ENCODE measurements at regions not wholly inside any gene's neighbourhood (a gene's known extent, or its start where the extent isn't known, plus 50 kb on each side); places are given as distances from the start of the nearest gene placed in this dataset.
"Not testable (repeated sequence)": the region's sequence is repeated elsewhere in the genome, so short reads cannot be mapped to it uniquely, and the experiment has no call there.

GRCh38 chr15:95180530-95180929 lies 949.2 kb downstream of the MCTP2 start:
- no peak for DNase-seq (ENCODE audit: low spot score)

- DNase-seq (ENCODE audit: low spot score), result no peak
These were observed 950.7 kb downstream of the MCTP2 start for GRCh38 chr15:95182091-95182490.

- DNase-seq (ENCODE audit: low spot score), result no peak
These were observed 961.6 kb downstream of the MCTP2 start for GRCh38 chr15:95192923-95193322.

DNA sequence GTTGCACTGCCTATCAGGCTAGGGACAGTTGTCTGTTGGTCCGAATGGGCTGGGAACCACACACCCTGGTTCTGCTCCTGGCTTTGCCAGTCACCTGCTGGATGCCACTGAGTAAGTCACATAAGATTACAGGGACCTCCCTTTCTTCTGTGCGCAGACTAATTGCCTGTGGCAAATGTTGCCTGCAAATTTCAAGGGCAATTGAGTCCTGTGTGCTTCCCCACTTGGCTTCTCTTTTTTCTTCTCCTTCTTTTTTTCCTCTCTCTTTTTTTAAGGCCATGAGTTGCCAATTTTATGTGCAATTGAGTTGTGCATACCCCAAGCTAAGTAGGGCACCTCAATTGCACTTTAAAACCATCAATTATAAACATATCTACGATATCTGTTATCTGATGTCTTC lies 963.4 kb downstream of the MCTP2 start:
- no peak for DNase-seq (ENCODE audit: low spot score)

- DNase-seq (ENCODE audit: low spot score), result no peak
These were observed 965.0 kb downstream of the MCTP2 start for GRCh38 chr15:95196176-95196915.

DNA sequence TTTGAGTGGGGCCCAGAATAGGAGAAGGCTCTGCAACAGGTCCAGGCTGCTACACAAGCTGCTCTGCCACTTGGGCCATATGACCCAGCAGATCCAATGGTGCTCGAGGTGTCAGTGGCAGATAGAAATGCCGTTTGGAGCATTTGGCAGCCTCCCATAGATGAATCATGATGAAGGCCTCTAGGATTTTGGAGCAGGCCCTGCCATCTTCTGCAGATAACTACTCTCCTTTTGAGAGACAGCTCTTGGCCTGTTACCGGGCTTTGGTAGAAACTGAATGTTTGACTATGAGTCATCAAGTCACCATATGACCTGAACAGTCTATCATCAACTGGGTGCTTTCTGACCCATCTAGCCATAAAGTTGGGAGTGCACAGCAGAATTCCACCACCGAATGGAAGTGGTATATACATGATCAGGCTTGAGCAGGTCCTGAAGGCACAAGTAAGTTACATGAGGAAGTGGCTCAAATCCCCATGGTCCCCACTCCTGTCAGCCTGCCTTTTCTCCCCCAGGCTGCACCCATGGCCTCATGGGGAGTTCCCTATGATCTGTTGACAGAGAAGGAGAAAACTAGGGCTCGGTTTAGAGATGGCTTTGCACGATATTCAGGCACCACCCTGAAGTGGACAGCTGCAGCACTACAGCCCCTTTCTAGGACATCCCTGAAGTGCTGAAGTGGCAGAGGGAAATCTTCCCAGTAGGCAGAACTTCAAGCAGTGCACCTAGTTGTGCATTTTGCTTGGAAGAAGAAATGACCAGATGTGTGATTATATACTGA lies 971.4 kb downstream of the MCTP2 start:
- no peak for DNase-seq (ENCODE audit: low spot score)

GRCh38 chr15:95205077-95205476 lies 973.7 kb downstream of the MCTP2 start:
- no peak for DNase-seq (ENCODE audit: low spot score)

DNA sequence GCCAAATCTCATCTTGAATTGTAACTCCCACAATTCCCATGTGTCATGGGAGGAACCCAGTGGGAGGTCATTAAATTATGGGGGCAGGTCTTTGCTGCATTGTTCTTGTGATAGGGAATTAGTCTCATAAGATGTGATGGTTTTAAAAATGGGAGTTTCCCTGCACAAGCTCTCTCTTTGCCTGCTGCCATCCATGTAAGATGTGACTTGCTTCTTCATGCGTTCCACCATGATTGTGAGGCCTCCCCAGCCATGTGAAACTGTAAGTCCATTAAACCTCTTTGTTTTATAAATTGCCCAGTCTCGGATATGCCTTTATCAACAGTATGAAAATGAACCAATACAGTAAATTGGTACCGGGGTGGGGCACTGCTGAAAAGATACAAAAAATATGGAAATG lies 974.5 kb downstream of the MCTP2 start:
- DNase-seq (ENCODE audit: low spot score), result not testable (repeated sequence)

- DNase-seq (ENCODE audit: low spot score), result no peak
These were observed 976.7 kb downstream of the MCTP2 start for GRCh38 chr15:95208071-95208470.

- no peak for DNase-seq (ENCODE audit: low spot score)
These were observed 977.6 kb downstream of the MCTP2 start for GRCh38 chr15:95208988-95209387.

DNA sequence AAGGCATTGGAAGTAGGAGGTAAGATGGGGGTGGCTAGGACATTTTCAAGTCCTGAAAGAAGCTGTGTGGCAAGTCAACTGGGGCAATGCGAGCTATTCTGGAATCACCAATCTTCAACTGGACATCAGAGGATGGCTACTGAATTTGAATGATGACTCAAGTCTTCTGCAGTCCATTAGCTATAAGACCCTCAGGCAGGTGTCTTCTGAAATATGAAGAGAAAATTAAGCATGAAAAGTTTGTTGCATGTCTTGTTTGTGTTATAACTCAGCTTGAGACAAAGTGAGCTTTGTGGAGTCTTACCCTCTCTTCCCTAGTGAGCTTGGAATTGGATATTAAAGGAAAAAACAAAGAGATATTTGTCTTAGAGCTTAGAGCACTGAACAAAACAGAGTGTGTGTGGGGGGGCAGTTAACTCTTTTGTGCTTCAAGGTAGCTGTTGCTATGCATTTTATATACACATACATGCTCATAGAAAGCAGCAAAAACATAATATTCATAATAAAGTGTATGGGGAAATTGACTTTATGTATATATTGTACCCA lies 979.1 kb downstream of the MCTP2 start:
- DNase-seq (ENCODE audit: low spot score), result no peak

- DNase-seq (ENCODE audit: low spot score), result no peak
These were observed 983.7 kb downstream of the MCTP2 start for GRCh38 chr15:95215017-95215416.

DNA sequence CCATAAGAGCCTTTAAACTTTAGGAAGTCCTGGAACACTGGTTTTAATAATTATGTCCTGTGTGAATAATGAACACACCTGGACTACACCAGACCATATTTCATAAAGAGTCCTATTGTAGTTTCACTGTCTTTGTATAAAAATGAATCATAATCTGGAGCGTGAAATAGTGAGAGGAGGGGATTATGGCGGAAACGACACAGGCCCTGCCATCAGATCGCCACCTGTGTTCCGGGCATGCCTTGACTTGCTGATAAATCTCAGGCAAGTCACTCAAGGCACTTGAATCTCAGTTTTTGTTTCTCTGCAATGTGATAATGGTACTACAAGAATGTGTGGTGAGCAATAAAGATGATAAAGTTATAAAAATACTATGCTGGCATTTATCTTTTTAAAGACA lies 995.5 kb downstream of the MCTP2 start:
- DNase-seq (ENCODE audit: low spot score), result no peak

GRCh38 chr15:95227235-95227634 lies 995.9 kb downstream of the MCTP2 start:
- no peak for DNase-seq (ENCODE audit: low spot score)

- no peak for DNase-seq (ENCODE audit: low spot score)
These were observed 997.6 kb downstream of the MCTP2 start for GRCh38 chr15:95228856-95229555.

GRCh38 chr15:95235033-95235432 lies 1003.7 kb downstream of the MCTP2 start:
- no peak for DNase-seq (ENCODE audit: low spot score)

- DNase-seq (ENCODE audit: low spot score), result no peak
These were observed 1016.0 kb downstream of the MCTP2 start for GRCh38 chr15:95247071-95247984.

DNA sequence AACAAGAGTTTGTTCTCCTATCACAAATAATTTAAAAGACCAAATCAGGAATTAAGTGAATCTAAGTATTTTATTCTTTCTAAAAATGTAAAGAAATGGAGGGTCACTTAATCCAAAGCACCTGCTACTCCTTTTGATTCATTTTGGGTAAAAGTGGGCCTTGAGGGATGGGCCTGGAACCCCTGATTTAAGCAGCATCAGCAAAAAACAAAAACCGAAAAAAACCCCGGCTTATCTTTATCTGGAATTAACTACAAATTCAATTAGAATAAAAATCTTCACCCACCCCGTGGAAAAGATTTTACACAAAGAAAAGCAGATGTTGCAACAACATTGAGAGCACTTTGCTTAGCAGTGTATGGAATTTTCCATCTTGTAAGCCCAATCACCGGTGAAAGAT lies 1018.2 kb downstream of the MCTP2 start:
- DNase-seq (ENCODE audit: low spot score), result no peak

DNA sequence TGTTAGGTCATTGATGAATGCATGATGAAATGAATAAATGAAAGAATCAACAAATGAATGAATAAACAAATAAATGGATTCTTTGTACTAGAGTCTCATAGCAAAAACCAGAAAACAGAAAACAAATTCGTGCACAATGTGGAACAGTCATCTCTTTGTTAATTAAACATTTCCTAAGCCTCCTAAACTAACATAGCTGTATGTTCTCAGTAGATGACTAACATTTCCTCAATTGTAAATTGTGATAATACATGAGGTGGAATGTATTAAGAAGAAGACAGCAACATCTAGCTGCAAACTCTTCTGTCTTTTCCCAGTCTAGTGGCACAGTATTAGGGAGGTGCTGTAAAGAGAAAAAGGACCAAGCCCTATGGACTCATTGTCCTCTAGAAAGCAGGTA lies 1021.0 kb downstream of the MCTP2 start:
- DNase-seq (ENCODE audit: low spot score), result no peak

DNA sequence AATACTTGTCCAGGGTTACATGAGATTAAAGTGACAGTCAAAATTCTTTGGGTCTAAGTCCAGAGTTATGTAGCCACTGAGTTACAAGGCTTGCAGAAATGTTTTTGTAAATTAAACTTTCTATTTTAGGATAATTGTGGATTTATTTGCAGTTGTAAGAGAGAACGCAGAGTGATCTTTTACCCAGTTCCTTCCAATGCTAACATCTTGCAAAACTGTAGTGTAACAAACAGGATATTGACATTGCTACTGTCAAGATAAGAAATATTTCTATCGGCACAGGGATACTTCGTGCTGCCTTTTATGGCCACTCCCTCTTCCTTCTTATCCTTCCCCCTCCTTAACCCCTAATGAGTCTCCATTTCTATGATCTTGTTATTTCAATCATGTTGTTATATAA lies 1022.9 kb downstream of the MCTP2 start:
- no peak for DNase-seq (ENCODE audit: low spot score)

DNA sequence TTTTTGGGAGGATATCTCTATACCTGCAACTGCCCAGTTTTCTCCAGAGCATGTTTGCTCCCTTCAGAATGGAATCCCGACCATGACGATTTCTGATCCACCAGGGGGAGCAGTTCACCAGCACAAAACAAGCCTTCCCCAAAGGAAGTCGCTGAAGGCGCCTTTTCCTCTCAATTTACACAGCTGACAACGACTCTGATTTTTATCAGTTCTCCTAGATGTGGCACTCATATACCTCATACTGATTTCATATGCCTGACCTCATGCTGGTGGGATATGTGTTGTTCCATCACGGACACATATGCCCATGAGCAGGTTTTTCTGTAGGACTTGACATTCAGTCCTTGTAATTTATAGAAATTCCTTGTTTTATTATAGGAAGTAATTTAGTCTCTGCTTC lies 1028.2 kb downstream of the MCTP2 start:
- peak; percentile 2 for DNase-seq (ENCODE audit: low spot score)

GRCh38 chr15:95259965-95260364 lies 1028.6 kb downstream of the MCTP2 start:
- DNase-seq (ENCODE audit: low spot score), result no peak
